Hypothalamus (tissue), 51 donors: ENCODE measurements at regions not wholly inside any gene's neighbourhood (a gene's known extent, or its start where the extent isn't known, plus 50 kb on each side); places are given as distances from the start of the nearest gene placed in this dataset.
"Not testable (repeated sequence)": the region's sequence is repeated elsewhere in the genome, so short reads cannot be mapped to it uniquely, and the experiment has no call there.

Experiments
- DNase-seq, 51 donors: peaks; one replicate each; lab custom pipeline; 2025; lab: John Stamatoyannopoulos, UW

- no peak for DNase-seq
Measured at GRCh38 chr4:8687083-8687482, 94.5 kb downstream of the CPZ start.

GRCh38 chr4:8685831-8686230 is 93.3 kb downstream of the CPZ start:
- DNase-seq: no peak

GRCh38 chr4:8683462-8683861 is 90.9 kb downstream of the CPZ start:
- DNase-seq: no peak

- DNase-seq: no peak
Measured at GRCh38 chr4:8682725-8683124, 90.2 kb downstream of the CPZ start.

- no peak for DNase-seq
Measured at GRCh38 chr4:8682296-8682695, 89.7 kb downstream of the CPZ start.

GRCh38 chr4:8681391-8681790 is 88.8 kb downstream of the CPZ start:
- DNase-seq: no peak

- DNase-seq: no peak
Measured at GRCh38 chr4:8679032-8679431, 86.5 kb downstream of the CPZ start.

- DNase-seq: no peak
Measured at GRCh38 chr4:8676676-8677075, 84.1 kb downstream of the CPZ start.

- no peak for DNase-seq
Measured at GRCh38 chr4:8675906-8676305, 83.3 kb downstream of the CPZ start.

- no peak for DNase-seq
Measured at GRCh38 chr4:8675383-8675782, 82.8 kb downstream of the CPZ start.

- DNase-seq: no peak
Measured at GRCh38 chr4:8674311-8674885, 81.8 kb downstream of the CPZ start.

GRCh38 chr4:8673106-8673505 is 80.5 kb downstream of the CPZ start:
- not testable (repeated sequence) for DNase-seq

- no peak for DNase-seq
Measured at GRCh38 chr4:8672486-8672885, 79.9 kb downstream of the CPZ start.

- DNase-seq: no peak
Measured at GRCh38 chr4:8671712-8672290, 79.2 kb downstream of the CPZ start.
